Thyroid gland (tissue), 4 donors: ENCODE measurements at regions not wholly inside any gene's neighbourhood (a gene's known extent, or its start where the extent isn't known, plus 50 kb on each side); places are given as distances from the start of the nearest gene placed in this dataset.

Source experiments
- POLR2A ChIP-seq, 2 donors: fragments of 450-650 bp; IDR thresholded peaks; one replicate each; pipeline ENCODE4 v1.6.1; 2017; ENCODE audit warnings: antibody characterized with exemption in 2 of 2, mild to moderate bottlenecking in 2 of 2, moderate library complexity in 1 of 2
- TF ChIP-seq, protein P1 (sequence below), 6 experiments: fragments of 200-600 bp in 3 of 6; fragments of 450-650 bp in 3 of 6; sonication (generic) in 3 of 6; IDR thresholded peaks; one replicate each; pipeline ENCODE4 v1.5.1; 2016 to 2019; ENCODE audit warnings: antibody characterized with exemption in 6 of 6, mild to moderate bottlenecking in 2 of 6, inconsistent platforms in 1 of 6, moderate library complexity in 1 of 6

DNA sequence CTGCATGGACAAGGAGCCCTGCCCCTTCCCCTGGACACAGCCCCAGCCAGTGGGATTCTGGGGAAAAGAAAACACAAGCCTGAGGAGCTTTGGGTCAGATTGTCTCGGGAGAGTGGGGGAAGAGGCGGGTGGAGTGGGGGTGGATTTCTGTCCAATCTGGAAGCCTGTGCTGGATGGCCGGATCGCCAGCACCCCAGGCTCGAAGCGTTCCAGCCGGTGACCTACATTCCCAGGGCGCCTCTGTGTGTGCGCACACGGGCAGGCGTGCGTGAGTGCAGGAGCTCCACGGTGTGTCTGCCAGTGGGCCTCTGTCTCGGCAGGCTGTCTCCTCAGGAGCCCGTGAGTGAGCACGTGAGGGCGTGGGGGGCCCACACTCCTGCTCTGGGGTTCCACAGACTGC lies 74.3 kb upstream of the DAB2IP start:
- TF ChIP-seq, protein P1, sequence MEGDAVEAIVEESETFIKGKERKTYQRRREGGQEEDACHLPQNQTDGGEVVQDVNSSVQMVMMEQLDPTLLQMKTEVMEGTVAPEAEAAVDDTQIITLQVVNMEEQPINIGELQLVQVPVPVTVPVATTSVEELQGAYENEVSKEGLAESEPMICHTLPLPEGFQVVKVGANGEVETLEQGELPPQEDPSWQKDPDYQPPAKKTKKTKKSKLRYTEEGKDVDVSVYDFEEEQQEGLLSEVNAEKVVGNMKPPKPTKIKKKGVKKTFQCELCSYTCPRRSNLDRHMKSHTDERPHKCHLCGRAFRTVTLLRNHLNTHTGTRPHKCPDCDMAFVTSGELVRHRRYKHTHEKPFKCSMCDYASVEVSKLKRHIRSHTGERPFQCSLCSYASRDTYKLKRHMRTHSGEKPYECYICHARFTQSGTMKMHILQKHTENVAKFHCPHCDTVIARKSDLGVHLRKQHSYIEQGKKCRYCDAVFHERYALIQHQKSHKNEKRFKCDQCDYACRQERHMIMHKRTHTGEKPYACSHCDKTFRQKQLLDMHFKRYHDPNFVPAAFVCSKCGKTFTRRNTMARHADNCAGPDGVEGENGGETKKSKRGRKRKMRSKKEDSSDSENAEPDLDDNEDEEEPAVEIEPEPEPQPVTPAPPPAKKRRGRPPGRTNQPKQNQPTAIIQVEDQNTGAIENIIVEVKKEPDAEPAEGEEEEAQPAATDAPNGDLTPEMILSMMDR (IDR thresholded peaks at IDR 0.05), result no peak
- TF ChIP-seq POLR2A (IDR thresholded peaks at IDR 0.05), result no peak
